HG03064 (cell line): ENCODE measurements at regions not wholly inside any gene's neighbourhood (a gene's known extent, or its start where the extent isn't known, plus 50 kb on each side); places are given as distances from the start of the nearest gene placed in this dataset.
"Not testable (repeated sequence)": the region's sequence is repeated elsewhere in the genome, so short reads cannot be mapped to it uniquely, and the experiment has no call there.

ENCODE experiments used
- ATAC-seq: cut with Tn5 transposase; IDR thresholded peaks from one replicate; pipeline ENCODE4 v1.9.1; 2021; ENCODE audit warnings: low read depth; ENCODE audit not compliant: unreplicated experiment

- ATAC-seq: no peak
These were observed 142.3 kb upstream of the TSC22D1 start for GRCh38 chr13:44718467-44718866.

GRCh38 chr13:44715287-44716230 lies 139.4 kb upstream of the TSC22D1 start:
- ATAC-seq: no peak

- ATAC-seq: no peak
These were observed 137.8 kb upstream of the TSC22D1 start for GRCh38 chr13:44713788-44714469.

- ATAC-seq: no peak
These were observed 135.6 kb upstream of the TSC22D1 start for GRCh38 chr13:44711706-44712105.

GRCh38 chr13:44710576-44710975 lies 134.4 kb upstream of the TSC22D1 start:
- no peak for ATAC-seq

- not testable (repeated sequence) for ATAC-seq
These were observed 128.7 kb upstream of the TSC22D1 start for GRCh38 chr13:44704811-44705210.

- ATAC-seq: no peak
These were observed 127.2 kb upstream of the TSC22D1 start for GRCh38 chr13:44703371-44703770.

- ATAC-seq: no peak
These were observed 121.9 kb upstream of the TSC22D1 start for GRCh38 chr13:44698066-44698465.

- no peak for ATAC-seq
These were observed 120.9 kb upstream of the TSC22D1 start for GRCh38 chr13:44697058-44697457.

- no peak for ATAC-seq
These were observed 119.4 kb upstream of the TSC22D1 start for GRCh38 chr13:44695520-44695919.

GRCh38 chr13:44694842-44695241 lies 118.7 kb upstream of the TSC22D1 start:
- ATAC-seq: no peak

- no peak for ATAC-seq
These were observed 118.2 kb upstream of the TSC22D1 start for GRCh38 chr13:44694291-44694690.

GRCh38 chr13:44693156-44693764 lies 117.1 kb upstream of the TSC22D1 start:
- ATAC-seq: no peak

GRCh38 chr13:44692173-44692713 lies 116.1 kb upstream of the TSC22D1 start:
- no peak for ATAC-seq

- no peak for ATAC-seq
These were observed 114.2 kb upstream of the TSC22D1 start for GRCh38 chr13:44690376-44690775.

GRCh38 chr13:44688652-44689051 lies 112.5 kb upstream of the TSC22D1 start:
- no peak for ATAC-seq

GRCh38 chr13:44686531-44686934 lies 110.4 kb upstream of the TSC22D1 start:
- no peak for ATAC-seq

GRCh38 chr13:44685641-44686040 lies 109.5 kb upstream of the TSC22D1 start:
- ATAC-seq: no peak

GRCh38 chr13:44682416-44682815 lies 106.3 kb upstream of the TSC22D1 start:
- ATAC-seq: not testable (repeated sequence)

GRCh38 chr13:44680746-44681355 lies 104.7 kb upstream of the TSC22D1 start:
- no peak for ATAC-seq

GRCh38 chr13:44679597-44679996 lies 103.5 kb upstream of the TSC22D1 start:
- ATAC-seq: no peak
